Endodermal cell (in vitro differentiated cells): ENCODE measurements at regions not wholly inside any gene's neighbourhood (a gene's known extent, or its start where the extent isn't known, plus 50 kb on each side); places are given as distances from the start of the nearest gene placed in this dataset.

Experiments used
- DNase-seq: peaks from one replicate; pipeline ENCODE4 v3.0.0-alpha.2; 2017
- H3K27ac ChIP-seq: 2 replicates; pipeline ENCODE4 v1.5.1; 2013; ENCODE audit warnings: mild to moderate bottlenecking, low read depth, low read length, moderate library complexity
- H3K27me3 ChIP-seq: 2 replicates; pipeline ENCODE4 v1.6.1; 2013; ENCODE audit warnings: mild to moderate bottlenecking, low read length, moderate library complexity; ENCODE audit not compliant: insufficient read depth, control insufficient read depth, poor library complexity, severe bottlenecking
- H3K36me3 ChIP-seq: 2 replicates; pipeline ENCODE4 v1.7.0; 2013; ENCODE audit warnings: mild to moderate bottlenecking, low read length, moderate library complexity; ENCODE audit not compliant: control insufficient read depth, insufficient read depth
- H3K4me1 ChIP-seq: one replicate; pipeline ENCODE4 v1.7.0; 2013; ENCODE audit warnings: low read length; ENCODE audit not compliant: control insufficient read depth, insufficient read depth
- H3K4me3 ChIP-seq: 2 replicates; pipeline ENCODE4 v1.5.1; 2013; ENCODE audit warnings: mild to moderate bottlenecking, low read length, moderate library complexity
- H3K9ac ChIP-seq: 2 replicates; pipeline ENCODE4 v1.6.1; 2013; ENCODE audit warnings: mild to moderate bottlenecking, low read length, moderate library complexity; ENCODE audit not compliant: poor library complexity, severe bottlenecking; ENCODE audit errors: extremely low read depth
- H3K9me3 ChIP-seq: 2 replicates; pipeline ENCODE4 v1.6.1; 2013; ENCODE audit warnings: mild to moderate bottlenecking, low read length, moderate library complexity; ENCODE audit not compliant: control insufficient read depth
- H3K27ac Mint-ChIP-seq: 2 replicates; pipeline ENCODE4 v1.8.0; 2020; ENCODE audit warnings: mixed read lengths
- H3K27me3 Mint-ChIP-seq: 2 replicates; pipeline ENCODE4 v1.8.0; 2021; ENCODE audit warnings: mild to moderate bottlenecking, mixed read lengths; ENCODE audit not compliant: insufficient read depth
- H3K36me3 Mint-ChIP-seq: 2 replicates; pipeline ENCODE4 v1.8.0; 2020; ENCODE audit warnings: low read depth, mixed read lengths
- H3K4me1 Mint-ChIP-seq: 2 replicates; pipeline ENCODE4 v1.8.0; 2020; ENCODE audit warnings: mixed read lengths
- H3K4me3 Mint-ChIP-seq: 2 replicates; pipeline ENCODE4 v1.8.0; 2020; ENCODE audit warnings: mild to moderate bottlenecking, moderate library complexity, mixed read lengths
- H3K9me3 Mint-ChIP-seq: 2 replicates; pipeline ENCODE4 v1.8.0; 2020; ENCODE audit warnings: mild to moderate bottlenecking, mixed read lengths
- WGBS, 2 experiments: methylation state at CpG; one replicate each; pipeline versions ENCODE4 v1.1.5 to v1.1.7; 2013; ENCODE audit warnings: missing lambda C conversion rate in 2 of 2, mixed read lengths in 1 of 2; ENCODE audit not compliant: insufficient coverage in 1 of 2, insufficient read length in 1 of 2; 5-methylcytosine and 5-hydroxymethylcytosine counted together
- TF ChIP-seq, protein P1 (sequence below): fragments of 200-600 bp; sonication (generic); conservative IDR thresholded peaks from 2 replicates; pipeline ENCODE4 v1.5.0; 2021; ENCODE audit warnings: antibody characterized with exemption, mild to moderate bottlenecking

DNA sequence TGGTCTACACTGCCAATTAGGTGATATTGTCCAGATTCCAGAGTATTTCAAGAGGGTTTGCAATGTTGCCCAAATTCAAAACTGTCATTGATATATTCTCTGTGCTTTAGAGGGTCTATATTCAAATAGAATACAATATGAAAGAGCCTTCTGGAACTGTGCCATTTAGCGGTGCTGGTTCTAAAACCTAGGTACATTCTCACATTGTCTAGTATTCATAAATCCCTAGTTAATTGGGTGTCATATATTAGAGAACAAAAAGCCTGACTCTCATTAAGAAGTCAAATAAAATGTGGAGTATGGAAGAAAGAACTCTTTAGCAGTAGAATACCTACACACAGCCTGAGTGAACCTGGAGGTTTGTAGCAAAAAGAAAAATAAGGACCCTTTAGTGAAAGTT lies 447.9 kb downstream of the CNTN6 start:
- Histone ChIP-seq H3K36me3 (no peaks in the 10 kb centered on the region), H3K9me3 (peaks cover 25% of the 10 kb centered on the region), H3K4me1 (no peaks in the 10 kb centered on the region), H3K27me3 (no peaks in the 10 kb centered on the region), H3K9ac (no peak overlapping the region), H3K27ac (no peak overlapping the region), H3K4me3 (no peak overlapping the region)
- no peaks in the 10 kb centered on the region for H3K27me3 Mint-ChIP-seq
- no peaks in the 10 kb centered on the region for H3K36me3 Mint-ChIP-seq
- H3K4me1 Mint-ChIP-seq: no peaks in the 10 kb centered on the region
- no peak overlapping the region for H3K27ac Mint-ChIP-seq
- TF ChIP-seq, protein P1, sequence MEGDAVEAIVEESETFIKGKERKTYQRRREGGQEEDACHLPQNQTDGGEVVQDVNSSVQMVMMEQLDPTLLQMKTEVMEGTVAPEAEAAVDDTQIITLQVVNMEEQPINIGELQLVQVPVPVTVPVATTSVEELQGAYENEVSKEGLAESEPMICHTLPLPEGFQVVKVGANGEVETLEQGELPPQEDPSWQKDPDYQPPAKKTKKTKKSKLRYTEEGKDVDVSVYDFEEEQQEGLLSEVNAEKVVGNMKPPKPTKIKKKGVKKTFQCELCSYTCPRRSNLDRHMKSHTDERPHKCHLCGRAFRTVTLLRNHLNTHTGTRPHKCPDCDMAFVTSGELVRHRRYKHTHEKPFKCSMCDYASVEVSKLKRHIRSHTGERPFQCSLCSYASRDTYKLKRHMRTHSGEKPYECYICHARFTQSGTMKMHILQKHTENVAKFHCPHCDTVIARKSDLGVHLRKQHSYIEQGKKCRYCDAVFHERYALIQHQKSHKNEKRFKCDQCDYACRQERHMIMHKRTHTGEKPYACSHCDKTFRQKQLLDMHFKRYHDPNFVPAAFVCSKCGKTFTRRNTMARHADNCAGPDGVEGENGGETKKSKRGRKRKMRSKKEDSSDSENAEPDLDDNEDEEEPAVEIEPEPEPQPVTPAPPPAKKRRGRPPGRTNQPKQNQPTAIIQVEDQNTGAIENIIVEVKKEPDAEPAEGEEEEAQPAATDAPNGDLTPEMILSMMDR: no peak
- peaks cover 19% of the 10 kb centered on the region for H3K9me3 Mint-ChIP-seq
- DNase-seq: no peak
- no peak overlapping the region for H3K4me3 Mint-ChIP-seq
- no CpG with 5 or more reads among the region's 1 CpG for WGBS, 2 experiments

DNA sequence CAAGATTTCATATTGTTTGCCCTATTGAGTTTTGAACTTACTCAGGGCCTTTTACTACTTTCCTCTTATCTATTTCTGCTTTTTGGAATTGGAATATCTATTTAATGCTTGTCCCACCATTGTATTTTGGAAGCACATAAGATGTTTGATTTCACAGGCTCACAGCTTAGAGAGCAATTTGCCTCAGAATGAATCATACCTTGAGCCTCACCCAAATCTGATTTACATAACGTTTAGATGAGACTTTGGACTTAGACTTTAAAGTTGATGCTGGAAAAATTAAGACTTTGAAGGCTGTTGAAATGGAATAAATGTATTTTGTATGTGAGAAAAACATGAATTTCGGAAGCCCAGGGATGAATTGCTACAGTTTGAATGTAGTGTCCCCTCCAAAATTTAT lies 458.9 kb downstream of the CNTN6 start:
- H3K9me3 ChIP-seq: peaks cover 28% of the 10 kb centered on the region
- H3K4me3 Mint-ChIP-seq: no peak overlapping the region
- no peak for DNase-seq
- no peak overlapping the region for H3K27ac ChIP-seq
- H3K9me3 Mint-ChIP-seq: no peaks in the 10 kb centered on the region
- no peaks in the 10 kb centered on the region for H3K4me1 Mint-ChIP-seq
- no peak overlapping the region for H3K9ac ChIP-seq
- WGBS, 2 experiments: 72 to 86% methylated on average over 1 to 2 of the region's 2 CpGs
- no peaks in the 10 kb centered on the region for H3K36me3 ChIP-seq
- H3K4me3 ChIP-seq: no peak overlapping the region
- no peaks in the 10 kb centered on the region for H3K27me3 Mint-ChIP-seq
- no peaks in the 10 kb centered on the region for H3K36me3 Mint-ChIP-seq
- H3K4me1 ChIP-seq: no peaks in the 10 kb centered on the region
- TF ChIP-seq, protein P1: no peak
- no peak overlapping the region for H3K27ac Mint-ChIP-seq
- H3K27me3 ChIP-seq: no peaks in the 10 kb centered on the region

DNA sequence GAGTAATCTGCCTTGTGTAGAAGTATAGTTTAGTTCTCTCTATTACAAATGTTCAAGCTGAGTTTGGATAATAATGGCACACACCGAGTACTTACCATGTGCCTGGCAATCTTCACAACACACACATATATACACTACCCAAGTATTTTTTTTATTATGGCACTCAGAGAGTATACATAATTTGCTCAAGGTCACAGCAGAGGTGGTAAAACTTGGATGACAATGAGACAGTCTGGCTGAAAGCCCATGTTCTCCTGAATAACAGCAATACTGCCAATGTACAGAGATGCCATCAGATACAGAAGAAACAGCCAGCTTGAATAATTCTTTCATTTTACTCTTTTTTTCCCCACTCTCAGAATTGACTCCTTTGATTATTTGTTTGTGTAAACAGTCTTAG lies 460.0 kb downstream of the CNTN6 start:
- H3K4me1 Mint-ChIP-seq: no peaks in the 10 kb centered on the region
- no CpG with 5 or more reads among the region's 1 CpG for WGBS, 2 experiments
- no peak overlapping the region for H3K27ac Mint-ChIP-seq
- H3K36me3 Mint-ChIP-seq: no peaks in the 10 kb centered on the region
- no peak overlapping the region for H3K4me3 ChIP-seq
- DNase-seq: no peak
- peaks cover 23% of the 10 kb centered on the region for H3K9me3 ChIP-seq
- no peak overlapping the region for H3K27ac ChIP-seq
- no peaks in the 10 kb centered on the region for H3K27me3 Mint-ChIP-seq
- TF ChIP-seq, protein P1: no peak
- H3K36me3 ChIP-seq: no peaks in the 10 kb centered on the region
- H3K27me3 ChIP-seq: no peaks in the 10 kb centered on the region
- no peaks in the 10 kb centered on the region for H3K9me3 Mint-ChIP-seq
- H3K4me1 ChIP-seq: no peaks in the 10 kb centered on the region
- H3K4me3 Mint-ChIP-seq: no peak overlapping the region
- H3K9ac ChIP-seq: no peak overlapping the region
